DMS53 (cell line): ENCODE measurements at regions not wholly inside any gene's neighbourhood (a gene's known extent, or its start where the extent isn't known, plus 50 kb on each side); places are given as distances from the start of the nearest gene placed in this dataset.
A peak's percentile ranks its signal among the peaks of the same experiment; 100 is the strongest.

Experiments used
- DNase-seq: peaks from one replicate; lab custom pipeline; 2025; lab: John Stamatoyannopoulos, UW

GRCh38 chr1:222038971-222039370 is 297.1 kb upstream of the DUSP10 start:
- no peak for DNase-seq

GRCh38 chr1:222037720-222038119 is 295.8 kb upstream of the DUSP10 start:
- DNase-seq, result no peak

DNA sequence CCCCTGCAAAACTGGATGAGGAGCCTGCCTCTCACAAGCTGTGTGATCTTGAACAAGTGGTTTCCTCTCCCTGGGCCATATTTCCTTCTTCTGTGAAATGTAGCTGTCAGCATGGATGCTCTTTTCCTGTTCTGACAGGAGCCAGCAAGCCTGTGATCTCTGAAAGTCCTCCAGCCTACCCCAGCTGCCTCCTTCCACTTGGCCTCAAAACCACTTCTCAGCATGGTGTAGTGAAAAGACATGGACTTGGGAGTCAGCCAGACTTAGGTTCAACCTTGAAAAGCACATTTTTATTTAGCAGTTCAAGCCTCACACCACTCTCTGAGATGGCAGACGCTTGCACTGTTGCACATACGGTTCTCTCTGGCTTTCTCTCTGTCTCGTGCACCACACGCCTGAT is 292.9 kb upstream of the DUSP10 start:
- DNase-seq, result no peak

DNA sequence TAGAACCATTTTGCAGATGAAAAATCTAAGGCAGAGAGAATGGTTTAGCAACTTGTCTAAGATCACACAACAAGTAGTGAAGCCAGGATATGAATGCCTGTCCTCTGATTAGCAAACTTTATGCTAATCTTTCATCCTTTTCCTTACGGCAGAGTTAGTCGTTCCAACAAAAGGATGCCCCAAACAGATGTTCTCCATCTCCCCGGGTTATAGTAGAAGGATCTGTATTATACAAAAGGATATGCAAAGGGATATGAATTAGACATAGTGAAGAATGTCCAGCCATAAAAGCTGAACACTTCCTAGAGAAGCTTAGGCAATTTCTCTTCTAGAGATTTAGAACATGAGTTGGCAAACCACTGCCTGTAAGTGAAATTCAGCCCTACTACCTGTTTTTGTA is 291.6 kb upstream of the DUSP10 start:
- no peak for DNase-seq

- DNase-seq, result no peak
These were observed 289.4 kb upstream of the DUSP10 start for GRCh38 chr1:222031318-222031717.

GRCh38 chr1:222028676-222029075 is 286.8 kb upstream of the DUSP10 start:
- DNase-seq, result peak; percentile 11

DNA sequence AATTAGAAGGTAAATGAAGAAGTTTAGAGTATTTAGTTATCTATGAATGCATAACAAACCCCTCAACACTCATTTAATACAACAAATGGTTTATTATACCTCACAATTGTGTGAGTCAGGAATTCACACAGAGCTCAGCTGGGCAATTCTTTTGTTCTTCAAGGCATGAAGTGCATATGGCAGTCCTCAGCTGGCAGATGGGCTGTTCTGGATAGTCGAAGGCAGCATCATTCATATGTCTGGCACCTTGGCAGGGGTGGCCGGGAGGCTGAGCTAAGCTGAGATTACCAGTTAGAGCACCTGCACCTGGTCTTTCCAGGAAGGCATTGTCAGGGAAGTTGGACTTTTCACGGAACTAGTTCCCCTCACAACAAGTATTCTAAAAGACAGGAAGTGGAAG is 286.2 kb upstream of the DUSP10 start:
- peak; percentile 37 for DNase-seq

GRCh38 chr1:222026280-222026679 is 284.4 kb upstream of the DUSP10 start:
- no peak for DNase-seq

DNA sequence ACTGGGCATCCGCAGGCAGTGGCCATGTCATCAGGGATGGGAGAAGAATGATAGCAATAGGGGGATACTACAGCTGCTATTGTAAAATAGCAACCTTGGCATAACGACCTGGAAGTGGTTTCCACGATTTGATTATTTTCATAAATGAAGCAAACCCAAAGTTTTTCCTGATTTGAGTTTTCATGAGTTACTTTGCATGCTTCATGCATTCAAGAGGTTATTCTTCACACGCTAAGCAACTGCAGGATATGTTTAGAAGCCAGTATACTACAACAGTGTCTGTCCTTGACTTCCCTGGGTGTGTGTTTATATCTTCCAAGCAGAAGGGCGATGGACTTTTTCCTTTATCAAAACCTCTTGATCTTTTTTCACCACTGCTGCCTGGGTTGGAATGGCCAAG is 281.1 kb upstream of the DUSP10 start:
- DNase-seq, result no peak

GRCh38 chr1:222021129-222021528 is 279.2 kb upstream of the DUSP10 start:
- no peak for DNase-seq

DNA sequence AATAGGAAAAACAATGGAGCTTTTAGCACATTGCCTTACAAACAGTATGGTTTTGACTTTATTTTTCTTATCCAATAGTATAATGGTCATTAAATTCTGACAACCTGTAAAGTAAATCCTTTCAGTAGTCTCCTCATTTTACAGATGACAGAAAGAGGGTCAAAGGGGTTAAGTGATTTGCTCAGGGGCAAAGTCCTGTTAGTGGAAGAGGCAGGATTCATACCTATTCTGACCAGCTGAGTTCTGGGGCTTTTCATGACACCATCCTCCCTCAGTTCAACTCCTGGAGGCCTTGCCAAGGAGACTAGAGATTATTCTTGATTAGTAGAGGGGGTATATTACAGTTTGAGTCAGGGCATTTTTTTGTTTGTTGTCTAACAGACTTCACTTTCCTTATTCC is 278.7 kb upstream of the DUSP10 start:
- DNase-seq, result no peak

DNA sequence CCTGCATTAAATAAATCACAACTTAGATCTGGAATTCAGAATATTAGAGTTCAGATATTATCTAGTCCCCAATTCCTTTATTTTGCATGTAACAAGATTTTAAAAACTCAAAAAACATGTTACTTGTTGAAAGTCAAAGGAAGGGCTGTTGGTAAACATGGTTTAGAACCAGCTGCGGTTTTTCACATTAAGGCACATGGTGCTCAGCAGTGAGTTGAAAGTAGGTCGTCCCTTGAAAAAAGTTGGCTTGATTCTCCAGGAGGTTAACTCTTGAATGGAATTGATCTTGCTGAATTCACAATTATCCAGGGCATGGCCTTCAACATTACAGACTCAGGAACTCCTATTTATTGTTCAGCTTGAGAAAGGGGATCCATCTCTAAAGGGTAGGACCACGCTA is 277.1 kb upstream of the DUSP10 start:
- DNase-seq, result no peak

- no peak for DNase-seq
These were observed 276.2 kb upstream of the DUSP10 start for GRCh38 chr1:222018041-222018440.

DNA sequence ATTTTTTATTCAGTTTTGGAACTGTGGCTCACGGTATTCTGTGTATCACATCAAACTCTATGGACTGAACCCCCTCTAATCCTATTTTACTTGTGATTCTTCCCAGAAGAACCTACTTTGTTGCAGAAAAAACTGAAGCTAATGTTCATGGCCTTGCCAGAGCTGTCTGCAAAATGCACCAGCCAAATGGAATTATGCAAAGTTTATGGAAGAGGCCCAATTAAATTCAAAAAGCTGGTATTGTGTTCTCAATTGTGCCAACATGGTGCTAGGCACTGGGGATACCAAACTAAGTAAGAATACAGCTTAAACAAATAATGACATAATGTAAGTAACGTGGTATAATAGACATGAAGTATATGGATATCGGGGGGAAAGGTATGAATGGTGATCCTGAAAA is 273.8 kb upstream of the DUSP10 start:
- DNase-seq, result no peak

DNA sequence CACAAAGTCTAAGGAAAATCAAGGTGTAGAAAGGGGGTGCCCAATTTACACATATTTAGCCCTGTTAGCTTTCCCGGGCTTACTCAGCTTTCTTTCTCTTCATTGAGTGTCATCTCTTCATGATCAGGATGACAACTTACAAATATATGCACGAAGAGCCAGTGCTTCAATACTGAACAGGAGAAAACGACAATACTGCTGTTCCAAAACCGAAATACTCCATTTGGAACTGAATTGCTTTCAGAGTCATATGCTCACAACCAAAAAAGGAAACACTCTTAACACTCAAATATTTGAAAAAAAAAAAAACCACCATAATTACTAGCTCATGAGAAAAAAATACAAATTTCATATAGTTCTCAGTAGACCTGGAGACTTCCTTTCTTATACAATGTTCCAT is 272.1 kb upstream of the DUSP10 start:
- DNase-seq, result no peak

GRCh38 chr1:222012816-222013215 is 270.9 kb upstream of the DUSP10 start:
- no peak for DNase-seq

- peak; percentile 84 for DNase-seq
These were observed 268.4 kb upstream of the DUSP10 start for GRCh38 chr1:222010306-222010705.

GRCh38 chr1:222009105-222009730 is 267.3 kb upstream of the DUSP10 start:
- DNase-seq, result peak; percentile 71

GRCh38 chr1:222006715-222007114 is 264.8 kb upstream of the DUSP10 start:
- DNase-seq, result no peak

- DNase-seq, result no peak
These were observed 262.9 kb upstream of the DUSP10 start for GRCh38 chr1:222004784-222005183.

- DNase-seq, result no peak
These were observed 262.1 kb upstream of the DUSP10 start for GRCh38 chr1:222004034-222004433.

- DNase-seq, result no peak
These were observed 260.6 kb upstream of the DUSP10 start for GRCh38 chr1:222002503-222002902.

GRCh38 chr1:222000131-222000530 is 258.2 kb upstream of the DUSP10 start:
- no peak for DNase-seq

DNA sequence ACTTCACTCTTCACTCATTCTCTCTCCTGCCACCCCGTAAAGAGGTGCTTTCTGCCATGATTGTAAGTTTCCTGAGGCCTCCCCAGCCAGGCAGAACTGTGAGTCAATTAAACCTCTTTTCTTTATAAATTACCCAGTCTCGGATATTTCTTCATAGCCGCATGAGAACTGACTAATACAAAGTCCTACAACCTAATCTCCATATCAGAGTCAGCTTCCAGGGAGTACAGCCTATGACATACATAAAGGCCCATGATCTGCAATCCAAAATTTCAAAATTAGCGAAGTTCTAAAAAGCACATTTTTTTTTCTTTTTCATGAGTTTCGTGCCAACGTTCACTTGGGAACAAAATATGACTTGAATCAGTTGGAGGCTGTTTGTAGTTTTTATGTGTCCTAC is 256.9 kb upstream of the DUSP10 start:
- DNase-seq, result no peak

- DNase-seq, result no peak
These were observed 256.3 kb upstream of the DUSP10 start for GRCh38 chr1:221998186-221998612.
